ENCODE measurements at regions not wholly inside any gene's neighbourhood (a gene's known extent, or its start where the extent isn't known, plus 50 kb on each side); places are given as distances from the start of the nearest gene placed in this dataset.
"Not testable (repeated sequence)": the region's sequence is repeated elsewhere in the genome, so short reads cannot be mapped to it uniquely, and the experiment has no call there.

- peak; percentile 27 for DNase-seq
These were observed 128.4 kb downstream of the AKAP11 start for GRCh38 chr13:42400188-42400833.

DNA sequence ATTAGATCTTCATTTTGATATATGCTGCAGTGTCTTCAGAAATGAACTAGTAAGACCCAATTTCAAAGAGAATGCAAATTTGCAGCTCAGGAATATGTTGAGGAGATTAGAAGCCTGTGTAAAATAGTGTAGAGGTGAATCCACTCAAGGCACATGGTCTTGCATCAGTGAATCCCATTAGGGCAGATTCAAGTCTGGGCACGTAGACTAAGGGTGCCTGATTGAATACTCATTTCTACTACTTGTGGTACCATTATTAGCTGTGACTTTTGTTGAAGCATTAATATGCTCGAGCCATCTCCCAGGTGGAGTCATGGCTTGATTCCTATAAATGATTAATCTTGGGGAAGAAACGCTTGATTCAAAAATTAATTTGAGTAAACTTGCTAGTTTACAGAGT lies 129.4 kb downstream of the AKAP11 start:
- DNase-seq, result peak; percentile 41

- DNase-seq, result peak; percentile 91
These were observed 133.9 kb downstream of the AKAP11 start for GRCh38 chr13:42405665-42406390.

DNA sequence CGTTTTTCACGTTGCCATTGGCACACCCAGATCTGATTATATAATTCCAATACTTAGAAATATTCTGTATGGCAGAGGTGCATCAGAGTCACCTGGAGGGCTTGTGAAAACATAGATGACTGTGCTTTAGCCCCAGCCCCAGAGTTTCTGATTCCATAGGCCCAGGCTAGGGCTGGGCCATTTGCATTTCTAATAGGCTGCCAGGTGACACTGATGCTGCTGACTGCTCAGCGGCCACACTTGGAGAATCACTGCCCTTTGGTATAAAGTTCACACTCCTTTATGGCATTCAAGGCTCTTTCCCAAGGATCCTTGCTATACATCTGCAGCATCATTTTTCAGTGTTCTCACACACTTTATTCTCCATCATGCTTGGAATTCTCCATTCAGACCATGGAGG lies 137.1 kb downstream of the AKAP11 start:
- no peak for DNase-seq

DNA sequence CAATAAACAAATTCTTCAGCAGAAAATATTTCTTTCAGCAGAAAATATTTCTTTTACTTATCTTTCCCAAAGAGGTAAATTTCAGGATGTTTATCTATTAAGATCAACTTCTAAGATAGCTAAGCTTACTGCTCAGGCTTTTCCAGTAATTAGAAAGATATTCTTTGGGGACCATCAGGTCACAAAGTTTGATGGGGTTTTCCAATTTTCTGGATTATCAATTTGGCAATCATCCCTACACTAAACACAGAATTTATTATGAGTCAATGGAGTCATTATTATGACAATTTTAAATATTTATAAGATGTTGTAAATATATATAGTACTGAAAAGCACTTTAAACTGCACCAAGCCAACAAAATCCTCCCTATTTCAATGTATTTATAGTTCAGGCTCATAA lies 137.6 kb downstream of the AKAP11 start:
- DNase-seq, result no peak

- DNase-seq, result peak; percentile 36
These were observed 141.0 kb downstream of the AKAP11 start for GRCh38 chr13:42412812-42413483.

- no peak for DNase-seq
These were observed 141.5 kb downstream of the AKAP11 start for GRCh38 chr13:42413484-42413815.

GRCh38 chr13:42417626-42418025 lies 145.7 kb downstream of the AKAP11 start:
- no peak for DNase-seq

DNA sequence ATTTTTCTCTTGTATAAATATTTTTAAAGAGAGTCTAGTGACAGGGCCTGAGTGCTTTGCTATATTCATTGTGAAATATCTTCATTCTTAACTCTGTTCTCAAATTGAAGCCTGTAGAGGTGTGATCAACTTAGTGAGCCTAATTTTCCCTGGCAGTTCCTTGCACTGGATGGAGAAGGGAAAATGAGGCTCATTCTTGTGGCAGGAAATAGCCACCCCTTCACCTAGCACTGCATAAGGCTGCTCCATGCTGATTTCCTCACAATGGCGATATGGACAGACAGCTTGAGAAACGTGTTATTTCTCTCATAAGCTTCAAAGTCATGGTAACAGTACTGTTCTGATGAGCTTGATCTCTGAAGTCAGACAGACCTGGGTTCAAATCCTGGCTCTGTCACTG lies 146.2 kb downstream of the AKAP11 start:
- DNase-seq, result no peak

- DNase-seq, result peak; percentile 69
These were observed 148.4 kb downstream of the AKAP11 start for GRCh38 chr13:42420304-42420703.

GRCh38 chr13:42422681-42423080 lies 150.7 kb downstream of the AKAP11 start:
- DNase-seq, result no peak

- no peak for DNase-seq
These were observed 149.8 kb upstream of the TNFSF11 start for GRCh38 chr13:42424182-42424581.

DNA sequence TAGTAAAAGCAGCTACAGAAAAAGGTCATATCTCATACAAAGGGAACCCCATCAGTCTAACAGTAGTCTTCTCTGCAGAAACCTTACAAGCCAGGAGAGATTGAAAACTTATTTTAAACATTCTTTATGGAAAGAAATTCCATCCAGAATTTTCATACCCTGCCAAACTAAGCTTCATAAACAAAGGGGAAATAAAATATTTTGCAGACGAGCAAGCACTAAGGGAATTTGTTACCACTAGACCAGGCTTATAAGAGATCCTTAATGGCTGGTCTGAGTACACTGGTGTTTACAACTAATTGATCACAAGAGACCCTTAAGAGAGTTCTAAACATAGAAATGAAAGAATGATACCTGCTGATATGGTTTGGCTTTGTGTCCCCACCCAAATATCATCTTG lies 128.6 kb upstream of the TNFSF11 start:
- no peak for DNase-seq

GRCh38 chr13:42446597-42446996 lies 127.4 kb upstream of the TNFSF11 start:
- DNase-seq, result not testable (repeated sequence)

GRCh38 chr13:42453091-42453645 lies 120.8 kb upstream of the TNFSF11 start:
- no peak for DNase-seq

- DNase-seq, result no peak
These were observed 119.2 kb upstream of the TNFSF11 start for GRCh38 chr13:42454749-42455148.

DNA sequence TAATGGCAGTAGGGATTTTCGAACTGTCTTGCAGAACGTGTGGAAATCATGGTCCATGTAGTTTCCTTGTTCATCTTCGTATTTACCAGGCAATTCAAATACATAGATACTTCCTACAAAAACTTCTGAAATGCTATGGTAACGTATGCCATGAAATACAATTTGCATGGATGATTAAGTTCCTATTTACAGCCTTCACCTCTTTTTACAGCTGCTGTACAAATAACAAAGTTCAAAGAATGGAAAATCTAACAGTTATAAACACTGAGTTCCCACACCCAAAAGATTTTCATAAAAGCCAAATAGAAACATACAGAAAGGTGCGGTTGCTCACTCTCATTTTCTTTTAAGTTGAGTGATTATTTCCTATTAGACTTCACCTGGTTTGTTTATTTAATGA lies 115.8 kb upstream of the TNFSF11 start:
- DNase-seq, result no peak

DNA sequence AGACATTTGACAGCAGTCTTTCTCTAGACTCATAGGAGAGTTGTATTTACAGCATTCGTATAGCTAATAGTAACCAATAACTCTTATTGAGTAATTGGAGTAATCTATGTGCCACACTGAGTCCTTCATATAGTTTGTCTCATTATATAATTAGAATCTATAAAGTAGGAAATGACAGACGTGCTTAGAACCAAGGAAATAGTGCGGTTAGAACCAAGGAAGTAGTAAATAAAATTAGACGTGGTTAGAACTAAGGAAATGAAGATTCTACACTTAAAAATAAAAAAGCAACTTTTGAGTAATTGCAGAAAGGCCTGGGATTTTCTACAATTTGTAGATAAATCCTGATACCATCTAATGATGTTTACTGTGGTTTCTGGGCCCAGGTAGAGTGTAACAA lies 107.8 kb upstream of the TNFSF11 start:
- DNase-seq, result no peak

DNA sequence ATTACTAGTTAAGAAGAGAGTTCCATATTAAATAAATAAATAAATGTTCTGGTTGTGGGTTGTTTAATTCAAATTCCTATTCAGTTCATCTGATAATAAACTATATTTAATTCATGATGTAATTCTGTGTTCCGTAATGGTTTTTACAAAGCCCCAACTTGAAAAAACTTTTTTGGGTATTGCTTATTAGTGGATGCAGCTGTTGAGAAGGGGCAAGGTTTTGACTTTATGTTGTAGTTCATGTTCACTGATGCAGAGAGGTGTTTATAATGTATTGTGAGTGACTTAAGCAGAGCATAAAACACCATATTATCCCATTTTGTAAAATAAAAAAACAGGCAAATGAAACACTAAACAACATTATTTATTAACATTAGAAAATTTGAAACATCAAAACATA lies 107.3 kb upstream of the TNFSF11 start:
- DNase-seq, result no peak

DNA sequence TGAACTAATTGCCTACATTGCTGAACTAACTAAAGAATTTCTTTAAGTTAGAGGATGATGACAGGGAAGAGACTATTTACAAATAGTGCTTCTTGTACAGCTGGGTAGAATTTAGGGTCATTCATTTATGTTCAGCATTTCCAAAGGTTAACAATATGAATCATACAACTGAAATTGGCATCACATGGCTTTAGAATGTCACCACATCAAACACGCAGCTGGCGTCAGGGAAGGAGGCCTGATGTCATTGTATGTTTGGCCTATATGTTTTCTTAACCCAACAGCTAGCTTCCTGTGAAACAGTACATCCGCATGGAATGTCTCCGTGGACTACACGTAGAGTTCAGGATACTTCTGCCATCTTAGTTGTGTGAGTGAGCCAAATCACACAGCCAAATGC lies 99.0 kb upstream of the TNFSF11 start:
- no peak for DNase-seq

GRCh38 chr13:42477596-42478190 lies 96.3 kb upstream of the TNFSF11 start:
- DNase-seq, result no peak

DNA sequence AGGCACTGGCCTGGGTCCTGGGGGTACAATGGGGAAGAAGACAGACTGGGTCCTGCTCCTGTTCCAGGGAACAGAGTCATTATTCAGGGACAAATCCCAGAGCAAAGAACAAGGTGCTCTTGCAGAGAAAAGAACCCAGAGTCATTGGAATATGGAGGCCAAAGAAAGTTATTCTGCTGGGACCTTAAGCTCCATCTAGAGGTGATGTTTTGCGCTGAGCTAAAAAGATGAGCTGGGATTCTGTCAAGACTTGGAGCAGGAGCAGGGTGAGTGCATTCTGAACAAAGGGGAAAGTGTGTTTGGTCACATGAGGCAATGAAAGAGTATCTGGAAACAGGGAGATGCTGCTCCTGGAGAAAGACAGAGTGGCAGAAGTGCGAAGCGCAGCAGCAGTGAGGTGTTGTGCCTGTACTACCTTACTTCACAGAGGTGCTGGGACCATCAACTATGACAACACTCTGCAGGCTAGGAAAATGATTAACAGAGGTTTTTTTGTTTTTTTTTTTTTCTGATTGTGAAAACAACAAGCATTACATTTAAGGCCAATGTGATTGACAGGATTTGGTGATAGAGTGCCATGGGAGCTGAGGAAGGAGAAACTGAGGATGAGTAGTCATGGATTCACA lies 95.3 kb upstream of the TNFSF11 start:
- peak; percentile 27 for DNase-seq

GRCh38 chr13:42484386-42484785 lies 89.6 kb upstream of the TNFSF11 start:
- DNase-seq, result no peak

Data from activated CD4-positive, alpha-beta T cell treated with anti-CD3 and anti-CD28 coated beads, Interleukin-10, Interleukin-2, amounts not matched to agents 100 ng/mL and 50 ng/mL, durations not matched to agents 16 hours and 8 hours (primary cell).